GM18507 (cell line): ENCODE measurements at regions not wholly inside any gene's neighbourhood (a gene's known extent, or its start where the extent isn't known, plus 50 kb on each side); places are given as distances from the start of the nearest gene placed in this dataset.

Experiments
- DNase-seq: peaks from one replicate; pipeline ENCODE4 v3.0.0; 2011; ENCODE audit warnings: low read depth; ENCODE audit not compliant: insufficient read length; ENCODE audit errors: extremely low spot score
- FAIRE-seq: peaks from 2 replicates; lab custom pipeline; 2011; peaks lifted over from hg19 to GRCh38; lab: Jason Lieb, UNC

DNA sequence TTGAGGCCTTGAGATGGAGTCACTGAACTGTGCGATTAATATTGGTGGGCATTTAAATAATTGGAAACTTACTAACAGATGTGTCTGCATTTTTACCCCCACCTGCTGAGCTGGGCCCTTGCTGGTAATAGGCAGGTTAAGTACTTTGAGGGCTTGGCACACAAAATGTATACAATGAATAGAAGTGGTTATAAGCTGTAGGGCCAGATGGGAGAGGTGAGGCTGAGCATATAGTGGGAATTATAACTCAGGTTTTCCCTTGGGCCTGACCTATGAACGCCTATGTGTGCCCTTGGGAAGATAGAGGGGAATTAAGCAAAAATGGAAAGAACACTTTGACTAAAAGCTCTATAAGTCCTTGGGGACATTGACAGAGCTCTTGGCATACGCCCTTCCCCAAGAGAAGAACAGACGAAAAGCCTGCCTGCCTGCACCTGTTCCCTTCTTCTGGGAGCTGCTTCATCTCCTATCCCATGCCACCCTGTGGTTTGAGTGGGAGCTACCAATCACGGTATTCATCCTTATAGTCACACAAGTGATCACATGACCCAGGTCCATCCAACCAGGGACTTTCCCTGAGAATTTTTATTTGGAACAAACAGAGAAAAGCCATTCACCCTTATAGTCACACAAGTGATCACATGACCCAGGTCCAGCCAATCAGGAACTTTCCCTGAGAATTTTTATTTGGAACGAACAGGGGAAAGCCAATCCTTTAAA lies 260.7 kb upstream of the CSF3R start:
- FAIRE-seq (no peak), DNase-seq (no peak)

DNA sequence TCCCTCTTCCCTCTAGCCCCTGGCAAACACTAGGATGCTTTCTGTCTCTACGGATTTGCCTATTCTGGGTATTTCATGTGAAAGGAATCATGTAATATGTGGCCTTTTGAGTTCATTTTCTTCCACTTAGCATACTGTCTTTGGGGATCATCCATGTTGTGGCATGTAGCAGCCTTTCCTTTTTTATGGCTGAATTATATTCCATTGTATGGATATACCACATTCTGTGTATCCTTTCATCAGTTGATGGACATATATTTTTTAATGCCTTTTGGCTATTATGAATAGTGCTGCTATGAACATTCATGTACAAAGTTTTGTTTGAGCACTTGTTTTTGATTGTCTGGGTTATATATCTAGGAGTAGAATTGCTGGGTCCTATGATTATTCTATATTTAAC lies 258.4 kb upstream of the CSF3R start:
- DNase-seq (no peak), FAIRE-seq (no peak)

DNA sequence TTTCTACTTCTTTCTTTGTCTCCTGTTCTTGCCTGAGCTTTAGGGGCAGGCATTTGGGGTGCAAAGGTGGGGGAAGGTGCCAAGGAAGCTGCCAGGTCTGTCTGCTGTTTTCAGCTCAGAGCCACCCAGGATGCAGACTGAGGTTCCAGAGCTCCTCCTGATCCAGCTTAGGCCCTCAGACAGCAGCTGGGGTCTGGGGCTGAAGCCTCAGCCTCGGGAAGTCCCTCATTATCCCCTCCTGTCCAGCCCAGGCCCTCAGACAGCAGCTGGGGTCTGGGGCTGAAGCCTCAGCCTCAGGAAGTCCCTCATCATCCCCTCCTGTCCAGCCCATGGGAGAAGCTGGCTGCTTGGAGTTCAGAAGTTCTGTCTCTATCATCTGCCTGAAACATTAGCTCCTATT lies 257.7 kb upstream of the CSF3R start:
- no peak for FAIRE-seq
- no peak for DNase-seq

DNA sequence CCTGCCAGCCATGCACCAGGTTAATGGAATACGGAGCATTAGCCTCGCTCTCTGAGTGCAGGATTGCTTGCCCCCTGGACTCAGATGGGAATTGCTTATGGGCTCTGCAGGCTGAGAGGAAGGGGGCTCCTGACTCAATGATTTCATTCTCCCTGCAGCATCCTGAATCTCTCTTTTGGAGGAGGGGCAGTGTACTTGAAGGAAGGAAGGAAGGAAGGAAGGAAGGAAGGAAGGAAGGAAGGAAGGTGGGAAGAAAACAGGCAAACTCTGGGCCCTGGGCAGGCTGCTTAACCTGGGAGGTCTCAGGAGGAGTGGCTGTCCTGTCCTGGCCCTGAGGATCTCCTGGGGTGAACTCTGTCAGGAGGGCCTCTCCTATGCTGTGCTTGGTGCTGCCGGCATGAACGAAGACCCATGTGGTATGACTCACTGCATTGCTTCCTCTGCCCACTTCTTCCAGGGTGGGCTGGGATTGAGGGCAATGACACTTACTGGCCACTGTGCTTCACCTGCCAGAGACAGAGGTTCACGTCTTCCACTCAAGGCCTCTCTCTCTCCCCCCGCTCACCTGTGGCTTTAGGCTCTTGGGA lies 257.1 kb upstream of the CSF3R start:
- no peak for FAIRE-seq

DNA sequence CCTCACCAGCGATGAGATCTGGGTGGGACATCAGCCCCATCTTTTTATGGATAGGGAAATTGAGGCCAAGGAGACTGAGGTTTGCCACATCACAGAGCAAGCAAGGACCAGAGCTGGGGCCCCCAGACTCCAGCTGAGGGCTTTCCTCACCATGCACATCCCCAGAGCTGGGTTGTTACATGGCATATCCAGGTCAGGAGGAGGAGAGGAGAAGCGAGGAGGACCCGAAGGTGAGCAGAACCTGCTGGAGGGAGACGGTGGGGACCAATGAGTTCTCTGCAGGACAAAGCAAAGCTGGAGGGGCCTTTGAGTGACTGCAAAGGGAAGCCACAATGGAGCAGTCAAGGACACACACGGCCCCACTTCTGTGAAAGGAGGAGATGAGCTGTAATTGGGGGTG lies 255.5 kb upstream of the CSF3R start:
- FAIRE-seq (no peak), DNase-seq (no peak)

More for the DNA sequence above, 257.1 kb upstream of the CSF3R start:
- DNase-seq, result no peak

DNA sequence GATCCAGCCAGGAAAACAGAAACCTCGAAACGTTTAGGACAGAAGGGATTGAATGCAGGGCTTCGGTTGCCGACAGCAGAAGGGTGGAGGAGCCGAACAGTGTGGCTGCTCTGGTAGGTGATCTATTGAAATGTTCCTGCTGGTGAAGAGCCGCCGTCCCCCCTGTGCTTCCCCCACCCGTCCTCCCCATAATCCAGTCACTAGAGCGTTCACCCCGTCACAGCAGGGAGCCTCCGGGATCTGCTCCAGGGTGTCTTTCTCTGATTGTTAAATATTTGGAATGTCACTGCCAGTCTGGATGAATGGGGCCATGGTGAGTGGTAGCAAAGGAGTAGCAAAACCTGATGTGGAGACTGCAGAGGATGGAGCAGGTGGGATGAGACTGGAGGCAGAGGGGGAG lies 255.1 kb upstream of the CSF3R start:
- FAIRE-seq, result no peak
- DNase-seq, result no peak

DNA sequence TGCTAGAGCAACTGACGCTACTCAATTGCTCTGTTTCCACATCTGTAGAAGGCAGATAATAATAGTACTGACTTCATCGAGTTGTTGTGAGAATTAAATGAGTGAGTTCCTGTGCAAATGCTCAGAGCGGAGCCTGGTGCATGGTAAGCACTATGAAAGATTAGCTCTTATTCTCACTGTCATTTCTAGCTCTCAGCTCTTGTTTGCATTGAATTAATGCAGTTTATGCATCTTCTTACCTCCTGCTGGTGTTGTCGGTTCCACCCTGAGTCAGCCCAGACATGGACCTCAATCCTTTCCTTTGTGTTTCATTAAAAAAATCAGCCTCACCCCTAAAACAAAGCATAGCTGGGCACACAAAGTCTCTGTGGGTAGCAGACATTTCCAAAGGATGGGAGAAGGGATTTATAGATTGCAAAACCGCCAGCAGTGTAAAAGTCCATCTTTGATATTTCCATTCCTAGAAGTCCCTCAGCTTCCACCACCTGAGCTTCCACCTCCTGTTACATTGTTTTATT lies 254.4 kb upstream of the CSF3R start:
- DNase-seq, result no peak
- no peak for FAIRE-seq

DNA sequence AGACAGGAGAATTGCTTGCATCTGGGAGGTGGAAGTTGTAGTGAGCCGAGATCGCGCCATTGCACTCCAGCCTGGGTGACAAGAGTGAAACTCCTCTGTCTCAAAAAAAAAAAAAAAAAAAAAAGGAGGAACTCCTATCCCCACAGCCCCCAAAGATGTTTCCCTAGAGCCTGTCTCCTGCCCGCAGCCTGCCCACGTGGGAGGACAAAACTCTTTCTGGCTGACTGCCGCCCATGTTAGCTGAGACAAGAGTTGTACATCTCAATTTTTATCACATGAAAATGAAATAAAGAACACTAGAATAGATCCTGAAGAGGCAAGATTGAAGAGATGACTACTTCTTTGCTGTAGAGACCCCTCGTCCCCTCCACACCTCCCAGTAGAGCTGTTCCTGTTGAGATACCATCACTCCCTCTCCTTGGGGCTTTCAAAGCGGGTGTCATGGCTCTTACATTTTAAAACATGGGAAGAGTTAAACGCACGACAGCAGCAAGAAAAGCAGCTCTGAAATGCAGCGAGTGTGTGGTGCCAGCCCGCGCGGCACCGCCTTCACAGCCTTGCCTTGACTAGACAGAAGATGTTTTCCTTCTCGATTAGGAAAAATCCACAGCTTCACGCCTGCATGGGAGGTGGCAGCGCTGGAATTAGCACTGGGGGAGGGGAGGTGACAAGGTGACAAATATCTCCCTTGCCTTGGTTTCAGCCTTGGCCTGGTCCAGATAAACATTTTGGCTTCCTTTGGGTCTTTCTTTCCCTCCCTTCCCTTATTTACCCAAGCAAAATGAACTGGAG lies 253.4 kb upstream of the CSF3R start:
- DNase-seq (no peak), FAIRE-seq (no peak)

DNA sequence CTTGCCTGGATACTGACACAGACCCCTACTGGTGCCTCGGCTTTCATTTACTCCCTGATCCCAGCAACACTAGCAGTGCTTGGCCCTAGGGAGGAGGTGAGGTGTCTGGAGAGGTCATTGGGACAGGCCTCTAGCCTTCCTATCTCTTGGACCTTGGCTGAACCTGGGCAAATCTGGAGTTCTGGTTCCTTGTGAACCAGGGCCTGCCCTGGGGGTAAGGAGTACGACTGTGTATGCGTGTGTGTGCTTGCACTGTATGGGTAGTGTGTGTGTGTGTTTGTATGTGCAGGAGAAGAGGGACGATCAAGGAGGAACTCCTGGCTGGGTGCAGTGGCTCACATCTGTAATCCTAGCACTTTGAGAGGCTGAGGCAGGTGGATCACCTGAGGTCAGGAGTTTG lies 252.7 kb upstream of the CSF3R start:
- no peak for FAIRE-seq
- DNase-seq, result no peak

DNA sequence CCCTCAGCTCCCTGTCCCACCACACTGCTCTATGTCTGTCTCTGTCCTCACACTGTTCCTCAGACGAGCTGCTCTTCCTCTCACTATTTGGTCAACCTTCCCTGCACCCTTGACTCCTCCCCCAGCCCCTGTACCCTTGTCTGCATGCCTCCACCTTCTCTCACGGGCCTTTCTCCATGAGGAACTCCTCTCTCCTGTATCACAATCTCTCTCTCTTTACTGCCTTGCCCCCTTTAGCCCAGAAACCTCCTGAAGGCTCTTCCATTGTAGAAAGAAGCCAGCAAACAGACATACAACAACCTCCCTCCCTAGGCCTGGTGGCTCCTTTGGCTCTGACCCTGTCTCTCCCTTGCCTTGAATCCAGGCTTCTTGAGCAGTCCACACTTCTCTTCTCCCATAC lies 251.6 kb upstream of the CSF3R start:
- DNase-seq (no peak), FAIRE-seq (no peak)

DNA sequence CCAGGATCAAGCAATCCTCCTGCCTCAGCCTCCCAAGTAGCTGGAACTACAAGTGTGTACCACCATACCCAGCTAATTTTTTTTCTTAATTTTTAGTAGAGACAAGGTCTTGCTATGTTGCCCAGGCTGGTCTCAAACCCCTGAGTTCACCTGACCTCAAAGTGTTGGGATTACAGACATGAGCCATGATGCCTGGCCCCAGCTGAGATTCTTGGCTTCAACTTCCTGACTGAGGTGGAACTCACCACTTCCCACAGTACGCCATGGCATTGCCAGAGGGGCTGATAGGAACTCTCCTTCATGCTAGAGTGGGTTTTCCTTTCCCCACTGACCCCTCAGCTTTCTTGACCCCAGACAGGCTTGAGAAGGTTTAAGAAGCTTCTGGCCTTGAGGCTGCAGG lies 251.0 kb upstream of the CSF3R start:
- DNase-seq (no peak), FAIRE-seq (no peak)

DNA sequence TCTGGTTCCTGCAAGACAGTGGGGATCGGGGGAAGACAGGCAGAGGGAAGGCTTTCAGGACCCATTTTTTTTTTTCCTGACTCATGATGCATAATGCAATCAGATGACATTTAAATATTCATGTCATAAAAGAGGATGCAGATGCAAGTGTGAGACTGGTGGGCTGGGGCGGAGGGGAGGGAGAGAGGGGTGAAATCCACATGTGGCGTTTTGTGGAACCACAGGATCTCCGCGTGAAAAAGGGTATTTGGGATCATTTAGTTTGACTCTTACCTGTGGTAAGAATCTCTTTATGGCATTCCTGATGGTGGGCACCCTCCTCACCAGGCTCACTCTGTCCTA lies 249.3 kb upstream of the CSF3R start:
- FAIRE-seq, result no peak

DNA sequence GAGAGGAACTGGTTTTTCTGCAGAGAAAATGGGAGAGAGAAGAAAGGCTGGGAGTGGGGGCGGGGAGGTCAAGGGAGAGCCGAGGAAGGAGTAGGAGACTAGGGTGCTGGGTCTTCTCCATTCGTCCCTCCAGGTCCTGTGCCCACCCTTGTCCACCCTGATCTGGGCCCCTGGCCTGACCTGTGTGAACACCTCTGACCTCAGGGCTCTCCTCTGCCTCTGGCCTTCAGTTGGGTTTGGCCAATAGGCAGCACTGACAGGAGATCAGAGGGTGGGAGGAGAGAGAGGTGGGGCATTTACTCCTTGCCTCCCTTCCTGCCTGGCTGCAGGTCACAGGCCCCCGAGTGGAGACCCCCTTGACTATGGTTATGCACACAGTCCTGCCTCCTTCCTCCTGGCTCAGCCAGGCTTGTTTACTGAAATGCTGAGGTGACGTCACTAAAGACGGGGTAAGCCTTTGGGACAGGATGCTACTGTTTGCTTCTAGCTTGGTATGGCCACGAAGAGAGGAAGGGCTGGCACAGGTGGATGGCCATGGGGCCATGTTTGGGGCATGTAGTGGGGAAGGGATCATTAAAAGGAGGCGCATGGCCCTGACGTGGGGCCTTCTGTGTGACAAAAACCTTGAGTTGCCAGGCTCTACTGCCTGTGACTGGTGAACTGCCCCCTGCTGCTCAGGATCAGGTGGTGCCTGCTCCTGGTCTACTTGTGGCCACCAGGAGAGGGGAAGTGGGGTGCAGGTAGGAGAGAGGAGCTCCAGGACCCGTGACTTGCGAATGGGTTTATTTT lies 248.7 kb upstream of the CSF3R start:
- FAIRE-seq (no peak), DNase-seq (no peak)

More for the DNA sequence above, 249.3 kb upstream of the CSF3R start:
- no peak for DNase-seq

DNA sequence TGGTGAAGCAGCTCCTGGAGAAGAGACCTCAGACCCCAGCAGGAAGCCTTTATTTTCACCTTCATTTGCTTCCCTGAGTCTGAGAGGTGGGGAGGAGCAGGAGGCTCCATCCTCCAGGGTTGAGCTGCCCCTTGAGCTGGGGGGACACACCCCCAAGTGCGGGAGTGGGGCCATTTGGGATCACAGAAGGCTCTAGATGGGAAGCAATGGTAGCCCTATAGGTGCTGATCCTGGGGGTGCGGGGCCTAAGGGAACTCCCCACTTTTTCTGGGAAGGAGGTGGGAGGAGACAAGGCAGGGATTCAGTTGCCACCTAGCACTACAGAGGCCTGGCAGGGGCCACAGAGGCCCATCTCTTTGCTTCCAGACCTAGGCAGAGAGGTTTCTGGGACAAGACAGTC lies 247.9 kb upstream of the CSF3R start:
- no peak for FAIRE-seq
- DNase-seq, result no peak

DNA sequence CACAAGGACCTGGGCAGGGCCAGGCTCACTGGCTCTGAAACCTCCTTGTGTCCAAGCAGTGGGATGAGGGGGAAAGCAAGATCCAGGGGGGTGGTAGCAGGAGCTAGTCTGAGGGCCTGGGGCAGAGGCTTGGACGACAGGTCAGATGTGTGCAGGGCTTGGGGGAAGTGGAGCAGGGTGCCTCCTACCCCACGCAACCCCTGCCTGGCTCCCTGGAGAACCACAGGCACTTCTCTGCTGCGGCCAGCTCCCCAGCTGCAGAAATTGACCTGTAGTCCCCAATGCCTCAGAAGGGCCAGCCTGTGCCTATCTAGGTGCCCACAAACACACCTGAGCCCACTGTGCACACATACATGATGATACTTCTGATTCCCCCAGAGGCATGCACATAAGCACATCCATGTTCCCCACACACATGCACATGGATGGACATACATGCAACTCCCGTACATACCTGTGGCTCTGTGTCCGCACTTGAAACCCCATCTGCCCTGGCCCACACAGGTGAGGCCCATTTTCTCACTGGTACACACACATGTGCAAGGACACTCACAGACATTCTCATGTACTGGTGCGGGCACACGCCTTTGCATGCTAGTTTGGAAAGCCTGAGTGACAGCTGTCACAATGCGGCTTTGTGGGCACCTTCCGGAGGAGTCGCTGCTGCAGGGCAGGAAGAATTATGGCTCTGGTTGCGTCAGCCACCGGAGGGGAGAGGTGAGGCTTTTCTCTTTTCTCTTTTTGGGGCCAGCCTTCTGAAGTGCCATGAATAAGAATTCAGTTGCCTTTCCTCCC lies 247.2 kb upstream of the CSF3R start:
- FAIRE-seq (no peak), DNase-seq (no peak)

DNA sequence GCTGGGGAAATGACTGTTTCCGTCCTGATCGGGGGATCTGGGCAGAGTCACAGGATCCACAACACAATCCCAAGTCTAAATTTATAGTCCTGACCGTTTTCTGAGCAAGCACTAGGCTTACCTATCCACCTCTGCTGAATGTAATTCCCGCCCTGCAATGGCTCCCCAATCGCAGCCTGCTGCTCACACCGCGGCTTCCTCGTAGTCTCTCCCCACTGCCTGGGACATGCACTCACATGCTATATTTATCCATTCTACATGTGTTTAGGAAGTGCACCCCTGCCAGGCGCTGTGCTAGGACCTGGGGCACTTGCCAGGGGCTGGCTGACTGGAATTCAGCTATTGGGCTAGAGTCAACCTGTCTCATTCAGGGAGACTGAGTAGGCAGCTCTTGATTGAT lies 246.6 kb upstream of the CSF3R start:
- DNase-seq (no peak), FAIRE-seq (no peak)

DNA sequence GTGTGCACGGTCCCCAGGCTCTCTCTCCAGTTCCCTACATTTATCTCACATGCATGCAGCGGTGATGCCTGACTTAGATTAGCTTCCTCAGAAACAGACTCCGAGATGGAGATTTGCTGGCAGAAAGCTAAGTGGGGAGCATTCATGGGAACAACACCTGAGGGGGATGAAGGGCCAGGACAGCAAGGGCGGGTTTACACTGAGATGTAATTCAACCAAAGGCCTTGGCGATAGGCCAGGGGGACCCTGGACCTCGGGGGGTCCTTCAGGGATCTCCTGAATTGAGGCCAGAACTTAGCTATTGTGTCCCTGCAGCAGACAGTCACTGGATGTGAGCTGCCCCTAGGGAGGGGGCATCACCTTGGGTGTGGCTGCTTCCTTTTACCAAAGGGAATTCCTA lies 246.1 kb upstream of the CSF3R start:
- FAIRE-seq, result no peak
- no peak for DNase-seq

DNA sequence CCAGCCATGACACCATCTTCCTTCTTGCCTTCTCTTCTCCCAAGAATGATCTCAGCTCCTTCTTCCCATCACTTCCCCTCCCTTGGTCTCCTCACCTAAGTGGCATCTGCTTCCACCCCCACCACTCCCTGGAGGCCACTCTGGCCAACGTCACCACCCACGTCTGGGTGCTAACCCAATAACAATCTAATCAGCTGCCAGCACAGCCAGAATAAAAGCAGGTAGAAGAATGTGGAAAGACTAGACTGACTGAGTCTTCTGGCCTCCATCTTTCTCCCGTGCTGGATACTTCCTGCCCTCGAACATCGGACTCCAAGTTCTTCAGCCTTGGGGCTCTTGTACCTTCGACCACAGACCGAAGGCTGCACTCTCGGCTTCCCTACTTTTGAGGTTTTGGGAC lies 245.3 kb upstream of the CSF3R start:
- DNase-seq, result no peak
- no peak for FAIRE-seq

DNA sequence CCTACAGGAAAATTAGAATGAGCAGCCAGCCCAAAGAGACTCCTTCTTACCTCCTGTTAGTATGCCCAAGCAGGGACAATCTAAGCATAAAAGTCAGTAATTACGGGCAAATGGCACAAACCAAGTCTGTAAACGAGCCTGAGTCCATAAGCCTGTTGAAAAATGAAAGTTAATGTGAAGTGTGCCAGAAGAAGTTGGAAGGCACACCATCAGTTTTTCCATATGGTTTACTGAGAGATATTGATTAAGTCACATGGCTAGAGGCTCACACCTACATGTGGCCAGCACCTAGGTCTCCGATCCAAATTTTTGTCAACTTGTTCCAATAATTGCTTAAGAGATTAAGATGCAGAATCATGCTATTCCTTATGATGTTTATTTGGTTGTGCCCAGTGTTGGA lies 242.4 kb upstream of the CSF3R start:
- FAIRE-seq (no peak), DNase-seq (no peak)
